ENCODE measurements at regions not wholly inside any gene's neighbourhood (a gene's known extent, or its start where the extent isn't known, plus 50 kb on each side); places are given as distances from the start of the nearest gene placed in this dataset.

GRCh38 chr13:24040835-24041234 lies 119.7 kb upstream of the SPATA13 start:
- FAIRE-seq (no peak), DNase-seq (ENCODE audit: insufficient read length) (no peak)
- TF ChIP-seq POLR2A (IDR thresholded peaks at IDR 0.05; ENCODE audit: low read depth, low read length) (no peak), TAF1 (IDR thresholded peaks at IDR 0.05; ENCODE audit: borderline replicate concordance, low read depth, low read length) (no peak), POLR2AphosphoS5 (IDR thresholded peaks at IDR 0.05; ENCODE audit: low read depth, low read length) (no peak)

GRCh38 chr13:24041651-24042225 lies 118.8 kb upstream of the SPATA13 start:
- DNase-seq (ENCODE audit: insufficient read length) (no peak), FAIRE-seq (no peak)
- TF ChIP-seq TAF1 (IDR thresholded peaks at IDR 0.05; ENCODE audit: borderline replicate concordance, low read depth, low read length) (no peak), POLR2A (IDR thresholded peaks at IDR 0.05; ENCODE audit: low read depth, low read length) (no peak), POLR2AphosphoS5 (IDR thresholded peaks at IDR 0.05; ENCODE audit: low read depth, low read length) (no peak)

DNA sequence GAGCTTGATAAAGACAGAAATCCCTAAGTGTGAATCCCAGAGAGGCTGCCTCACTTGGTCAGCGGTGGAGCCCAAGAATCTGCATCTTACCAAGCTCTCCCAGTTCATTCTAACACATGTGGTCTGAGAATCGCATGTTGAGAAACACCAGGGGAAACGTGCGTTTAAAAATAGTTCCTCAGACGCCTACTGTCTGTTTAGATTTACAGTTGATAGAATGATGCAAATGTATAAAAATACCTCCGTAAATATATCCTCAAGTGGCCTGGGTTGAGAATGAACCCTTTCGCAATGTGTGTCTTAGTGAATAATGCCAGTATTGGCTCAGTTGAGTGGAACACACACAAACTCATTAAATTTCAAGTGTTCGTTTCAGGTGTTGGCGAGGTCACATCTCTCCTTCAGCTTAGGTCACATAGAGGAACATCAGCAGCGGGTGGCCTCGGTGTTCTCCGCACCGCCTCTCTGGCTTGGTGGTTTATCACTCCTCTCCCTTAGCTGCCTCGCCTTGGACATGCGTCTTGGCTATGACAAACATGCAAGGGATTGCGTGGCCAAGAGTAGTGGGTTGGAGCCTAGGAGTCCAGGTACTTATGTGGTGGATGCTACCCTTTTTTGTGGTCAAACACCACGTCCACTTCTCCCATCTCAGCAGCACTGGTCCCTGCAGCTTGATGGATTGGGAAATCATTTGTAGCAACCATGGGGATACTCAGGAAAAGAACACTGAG lies 117.6 kb upstream of the SPATA13 start:
- FAIRE-seq (no peak), DNase-seq (ENCODE audit: insufficient read length) (no peak)
- TF ChIP-seq TAF1 (IDR thresholded peaks at IDR 0.05; ENCODE audit: borderline replicate concordance, low read depth, low read length) (no peak), POLR2A (IDR thresholded peaks at IDR 0.05; ENCODE audit: low read depth, low read length) (no peak), POLR2AphosphoS5 (IDR thresholded peaks at IDR 0.05; ENCODE audit: low read depth, low read length) (no peak)

- DNase-seq (ENCODE audit: insufficient read length) (no peak), FAIRE-seq (no peak)
- no peak for TF ChIP-seq POLR2A (IDR thresholded peaks at IDR 0.05; ENCODE audit: low read depth, low read length)
- no peak for TF ChIP-seq POLR2AphosphoS5 (IDR thresholded peaks at IDR 0.05; ENCODE audit: low read depth, low read length)
- no peak for TF ChIP-seq TAF1 (IDR thresholded peaks at IDR 0.05; ENCODE audit: borderline replicate concordance, low read depth, low read length)
These were observed 116.8 kb upstream of the SPATA13 start for GRCh38 chr13:24043590-24044350.

- TF ChIP-seq TAF1 (IDR thresholded peaks at IDR 0.05; ENCODE audit: borderline replicate concordance, low read depth, low read length) (no peak), POLR2AphosphoS5 (IDR thresholded peaks at IDR 0.05; ENCODE audit: low read depth, low read length) (no peak), POLR2A (IDR thresholded peaks at IDR 0.05; ENCODE audit: low read depth, low read length) (no peak)
- DNase-seq (ENCODE audit: insufficient read length) (no peak), FAIRE-seq (no peak)
These were observed 114.9 kb upstream of the SPATA13 start for GRCh38 chr13:24045597-24045996.

DNA sequence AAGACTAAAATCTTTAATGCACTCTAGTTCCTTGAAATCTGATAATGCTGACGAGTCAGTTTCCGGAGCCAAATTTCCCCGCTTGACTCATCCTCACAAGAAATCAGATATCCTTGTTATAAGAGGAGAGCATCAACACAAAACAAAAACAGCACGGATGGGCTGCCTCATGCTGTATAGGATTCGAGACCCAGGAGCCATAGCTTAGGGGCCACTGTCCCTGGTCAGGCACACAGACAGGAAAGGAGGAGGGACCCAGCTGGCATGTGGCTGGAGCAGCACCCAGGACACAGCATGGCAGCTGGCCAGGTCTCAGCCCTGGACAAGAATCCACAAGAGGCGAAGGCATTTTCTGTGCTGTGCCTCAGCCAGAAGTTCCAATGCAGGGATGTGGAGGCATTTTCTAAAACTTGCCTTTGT lies 110.2 kb upstream of the SPATA13 start:
- FAIRE-seq (no peak), DNase-seq (ENCODE audit: insufficient read length) (no peak)
- TF ChIP-seq POLR2A (IDR thresholded peaks at IDR 0.05; ENCODE audit: low read depth, low read length) (no peak), TAF1 (IDR thresholded peaks at IDR 0.05; ENCODE audit: borderline replicate concordance, low read depth, low read length) (no peak), POLR2AphosphoS5 (IDR thresholded peaks at IDR 0.05; ENCODE audit: low read depth, low read length) (no peak)

DNA sequence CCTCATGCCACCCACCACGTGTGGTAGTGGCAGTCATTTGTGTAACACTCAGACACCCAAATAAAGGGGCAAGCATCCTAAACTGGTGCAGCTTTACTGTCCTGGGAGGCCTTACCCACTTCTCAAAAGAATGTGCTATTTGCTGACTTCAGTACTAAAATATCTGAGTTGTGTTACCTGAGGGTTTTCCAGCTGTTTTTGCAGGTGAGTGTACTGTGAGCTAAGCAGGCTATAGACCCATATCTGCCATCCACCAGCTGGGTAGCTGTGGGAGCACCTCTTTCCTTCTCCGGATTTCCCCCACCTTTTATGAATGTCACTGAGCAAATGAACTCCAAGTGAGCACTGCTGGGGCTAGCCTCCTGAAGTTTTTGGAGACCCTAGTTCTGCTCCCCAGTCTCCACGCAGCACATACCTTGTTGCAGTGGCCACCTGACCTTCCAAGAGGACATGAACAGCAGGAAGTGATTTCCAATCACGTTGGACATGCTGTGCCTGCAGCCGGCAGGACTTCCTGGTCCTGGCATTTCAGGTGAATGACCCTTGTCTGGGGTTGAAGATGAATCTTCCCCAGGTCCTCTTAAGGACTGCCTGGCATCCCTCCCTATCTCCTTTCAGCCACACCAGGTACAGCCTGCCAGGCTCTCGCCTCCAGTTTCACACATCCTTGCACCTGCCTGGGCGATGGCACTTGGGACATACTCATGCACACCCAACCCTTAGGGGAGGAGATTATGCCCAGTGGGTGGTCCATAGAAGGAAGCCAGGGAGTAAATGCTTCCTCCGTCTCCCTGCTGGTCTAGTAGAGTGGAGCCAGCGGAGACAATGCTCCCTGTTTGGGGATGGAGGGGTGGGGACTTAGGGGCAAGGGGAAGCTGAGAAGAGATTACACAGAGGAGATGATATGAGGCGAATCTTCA lies 109.5 kb upstream of the SPATA13 start:
- no peak for DNase-seq (ENCODE audit: insufficient read length)

DNA sequence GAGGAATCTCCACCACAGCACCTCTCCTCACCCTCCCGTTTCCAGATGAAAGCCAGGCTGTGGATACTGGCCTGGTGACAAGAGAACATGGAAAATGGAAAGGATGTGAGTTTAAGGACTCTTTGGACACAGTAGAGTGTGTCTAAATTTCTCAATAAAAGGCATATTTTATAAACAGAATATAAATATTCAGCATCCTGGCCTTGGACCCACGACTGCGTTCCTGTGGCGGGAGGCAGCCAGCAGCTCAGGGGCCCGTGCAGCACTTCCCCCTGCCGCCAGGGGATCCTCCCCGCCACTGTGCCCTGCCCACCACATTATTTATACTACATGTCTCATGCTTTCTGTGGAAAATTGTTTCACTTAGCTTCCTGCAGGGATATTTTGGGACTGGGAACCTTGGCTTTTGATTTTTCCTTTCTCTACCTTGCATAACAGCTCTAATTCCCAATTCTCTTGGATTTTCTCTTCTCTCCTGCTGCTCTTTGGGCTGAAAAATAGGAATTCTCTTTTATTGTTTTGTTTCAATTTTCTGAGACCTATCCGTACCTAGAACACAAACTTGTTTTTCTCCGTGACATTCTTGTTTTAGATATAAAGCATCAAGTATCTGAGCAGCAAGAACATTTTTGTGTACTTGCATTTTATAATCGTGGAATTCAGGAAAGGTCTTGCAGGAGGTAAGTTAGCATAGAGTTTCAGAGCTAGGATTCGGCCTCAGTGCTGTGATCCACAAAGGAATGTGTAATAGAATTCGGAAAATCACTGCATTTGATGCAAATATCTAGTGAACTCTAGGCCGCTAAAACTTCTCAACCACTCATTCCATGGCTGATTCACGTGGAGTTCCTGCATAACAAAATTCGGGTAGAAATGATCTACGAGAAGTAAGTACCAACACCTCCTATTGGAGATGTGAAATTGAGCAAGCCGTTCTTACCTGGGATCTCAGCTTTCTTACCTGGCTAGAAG lies 107.7 kb upstream of the SPATA13 start:
- DNase-seq (ENCODE audit: insufficient read length) (no peak), FAIRE-seq (peak; percentile 65)
- TF ChIP-seq TAF1 (IDR thresholded peaks at IDR 0.05; ENCODE audit: borderline replicate concordance, low read depth, low read length), result no peak
- no peak for TF ChIP-seq POLR2A (IDR thresholded peaks at IDR 0.05; ENCODE audit: low read depth, low read length)
- TF ChIP-seq POLR2AphosphoS5 (IDR thresholded peaks at IDR 0.05; ENCODE audit: low read depth, low read length), result no peak

More for the DNA sequence above, 109.5 kb upstream of the SPATA13 start:
- no peak for TF ChIP-seq POLR2AphosphoS5 (IDR thresholded peaks at IDR 0.05; ENCODE audit: low read depth, low read length)
- no peak for TF ChIP-seq TAF1 (IDR thresholded peaks at IDR 0.05; ENCODE audit: borderline replicate concordance, low read depth, low read length)
- no peak for TF ChIP-seq POLR2A (IDR thresholded peaks at IDR 0.05; ENCODE audit: low read depth, low read length)
- FAIRE-seq, result no peak

DNA sequence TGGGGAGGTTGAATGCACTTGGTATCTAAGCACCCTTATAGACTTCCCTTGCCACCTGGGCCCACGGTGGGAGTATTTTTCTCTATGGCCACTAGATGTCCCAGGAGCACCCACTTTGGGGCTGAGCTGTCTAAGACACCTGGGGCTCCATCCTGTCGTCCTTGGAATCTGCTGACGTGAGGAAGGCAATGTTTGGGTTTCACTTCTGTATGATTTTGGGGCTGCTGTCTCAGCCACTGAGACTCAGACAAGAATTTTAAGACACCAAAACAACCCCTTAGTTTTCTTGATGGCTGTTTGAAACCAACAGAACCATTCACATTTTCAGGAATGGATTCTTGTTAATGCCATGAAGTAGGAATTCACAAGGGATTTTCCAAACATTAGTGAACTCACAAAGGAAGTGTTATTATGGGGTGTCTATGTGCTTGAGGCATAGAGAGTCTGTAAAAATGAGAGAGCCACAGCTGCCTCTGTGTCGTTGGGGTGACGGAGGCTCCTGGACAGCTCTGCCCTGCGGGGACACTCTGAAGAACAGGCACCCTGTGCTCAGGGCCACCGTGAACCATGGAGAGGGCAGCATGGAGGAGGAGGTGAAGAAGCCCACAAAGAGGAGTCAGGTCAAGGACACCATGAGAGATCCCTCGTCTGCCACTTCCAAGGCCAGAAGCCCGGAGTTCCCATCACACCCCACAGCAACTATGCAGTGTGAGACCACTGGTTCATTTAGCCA lies 106.8 kb upstream of the SPATA13 start:
- DNase-seq (ENCODE audit: insufficient read length) (peak; percentile 52), FAIRE-seq (peak; percentile 78)
- TF ChIP-seq TAF1 (IDR thresholded peaks at IDR 0.05; ENCODE audit: borderline replicate concordance, low read depth, low read length), result no peak
- no peak for TF ChIP-seq POLR2A (IDR thresholded peaks at IDR 0.05; ENCODE audit: low read depth, low read length)
- TF ChIP-seq POLR2AphosphoS5 (IDR thresholded peaks at IDR 0.05; ENCODE audit: low read depth, low read length), result no peak
